Loucy (cell line): ENCODE measurements at regions not wholly inside any gene's neighbourhood (a gene's known extent, or its start where the extent isn't known, plus 50 kb on each side); places are given as distances from the start of the nearest gene placed in this dataset.

Experiments
- H2AFZ ChIP-seq: fragments of 200-600 bp; sonication (generic); 2 replicates; pipeline ENCODE4 v1.6.0; 2016; ENCODE audit warnings: antibody characterized with exemption, mild to moderate bottlenecking, low read length, moderate library complexity
- H3F3A ChIP-seq: fragments of 200-600 bp; 2 replicates; pipeline ENCODE4 v1.6.0; 2016; ENCODE audit warnings: antibody characterized with exemption, low read depth, mild to moderate bottlenecking
- H3K27me3 ChIP-seq: fragments of 200-600 bp; sonication (generic); 2 replicates; pipeline ENCODE4 v1.6.1; 2014; ENCODE audit warnings: low read length, mild to moderate bottlenecking; ENCODE audit not compliant: insufficient read depth, poor library complexity, severe bottlenecking
- H3K36me3 ChIP-seq: fragments of 200-600 bp; sonication (generic); 2 replicates; pipeline ENCODE4 v1.6.1; 2016; ENCODE audit warnings: low read length; ENCODE audit not compliant: insufficient read depth
- H3K4me1 ChIP-seq: fragments of 200-600 bp; sonication (generic); 2 replicates; pipeline ENCODE4 v1.5.1; 2014; ENCODE audit warnings: low read length, mild to moderate bottlenecking; ENCODE audit not compliant: insufficient read depth, poor library complexity, severe bottlenecking
- H3K4me2 ChIP-seq: fragments of 200-600 bp; sonication (generic); 2 replicates; pipeline ENCODE4 v1.6.0; 2014; ENCODE audit warnings: antibody characterized with exemption, low read length, low read depth, mild to moderate bottlenecking; ENCODE audit not compliant: poor library complexity, severe bottlenecking
- H3K4me3 ChIP-seq: fragments of 200-600 bp; sonication (generic); 2 replicates; pipeline ENCODE4 v1.5.1; 2014; ENCODE audit warnings: low read length, mild to moderate bottlenecking, mixed read lengths; ENCODE audit not compliant: poor library complexity, severe bottlenecking
- H3K79me2 ChIP-seq: fragments of 200-600 bp; sonication (generic); 2 replicates; pipeline ENCODE4 v1.6.1; 2014; ENCODE audit warnings: low read length; ENCODE audit not compliant: insufficient read depth
- H3K9ac ChIP-seq: fragments of 200-600 bp; sonication (generic); 2 replicates; pipeline ENCODE4 v1.6.0; 2014; ENCODE audit warnings: mild to moderate bottlenecking, low read depth, low read length, moderate library complexity; ENCODE audit not compliant: poor library complexity, severe bottlenecking
- H3K9me2 ChIP-seq: fragments of 200-600 bp; sonication (generic); replicated peaks from 2 replicates; pipeline ENCODE4 v1.6.1; 2016; ENCODE audit warnings: low read depth, low read length, mixed read lengths
- H3K9me3 ChIP-seq: fragments of 200-600 bp; sonication (generic); 2 replicates; pipeline ENCODE4 v1.6.1; 2014; ENCODE audit warnings: mild to moderate bottlenecking, antibody characterized with exemption, low read length, low read depth; ENCODE audit not compliant: insufficient read depth
- H4K20me1 ChIP-seq: fragments of 200-600 bp; sonication (generic); 2 replicates; pipeline ENCODE4 v1.6.0; 2014; ENCODE audit warnings: antibody characterized with exemption, low read length, mild to moderate bottlenecking; ENCODE audit not compliant: insufficient read depth, poor library complexity, severe bottlenecking
- EZH2phosphoT487 ChIP-seq: fragments of 200-600 bp; IDR thresholded peaks from 2 replicates; pipeline ENCODE4 v1.6.1; 2018; ENCODE audit warnings: antibody characterized with exemption, mild to moderate bottlenecking, moderate library complexity, borderline replicate concordance
- TF ChIP-seq, protein P1 (sequence below): fragments of 200-600 bp; sonication (generic); conservative IDR thresholded peaks from 2 replicates; pipeline ENCODE4 v1.5.1; 2014; ENCODE audit warnings: mild to moderate bottlenecking, antibody characterized with exemption, low read length

DNA sequence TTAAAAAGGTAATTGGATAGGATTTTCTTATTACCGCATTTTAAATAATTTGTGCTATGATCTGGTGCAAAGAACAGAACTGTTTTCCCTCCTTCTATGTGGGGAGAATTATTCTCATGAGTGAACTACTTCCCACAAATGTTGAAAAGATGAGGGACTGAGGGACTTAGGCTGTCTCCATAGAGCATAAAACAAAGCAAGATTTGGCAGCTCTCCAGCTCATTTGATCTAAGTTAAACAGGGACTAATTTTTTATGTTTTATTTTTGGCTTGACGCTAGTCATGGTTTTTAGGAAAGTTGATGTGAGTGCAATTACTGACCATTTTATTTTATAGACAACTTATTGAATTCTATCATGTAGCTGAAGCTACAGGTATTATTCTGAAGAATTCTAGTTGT, 362.3 kb downstream of the HLX start:
- no peaks in the 10 kb centered on the region for H3K4me1 ChIP-seq
- H3K9me2 ChIP-seq, result no peaks in the 10 kb centered on the region
- H4K20me1 ChIP-seq, result no peaks in the 10 kb centered on the region

DNA sequence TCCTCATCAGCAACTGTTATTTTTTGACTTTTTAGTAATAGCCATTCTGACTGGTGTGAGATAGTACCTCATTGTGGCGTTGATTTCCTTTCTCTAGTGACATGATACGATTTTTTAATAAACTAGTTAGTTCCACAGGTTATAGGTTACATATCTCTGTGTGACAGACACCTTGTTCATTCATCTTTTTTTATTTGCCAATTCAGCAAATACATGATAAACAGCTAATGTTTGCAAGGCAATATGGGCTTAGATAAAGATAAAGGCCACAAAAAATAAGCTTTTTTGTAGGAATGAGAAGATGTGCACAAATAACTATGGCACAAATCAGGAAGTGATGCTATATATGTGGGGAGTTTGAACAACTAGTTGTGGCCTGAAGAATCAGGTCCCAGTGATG, 366.8 kb downstream of the HLX start:
- no peaks in the 10 kb centered on the region for H3K79me2 ChIP-seq
- no peak for TF ChIP-seq EZH2phosphoT487
- TF ChIP-seq, protein P1, sequence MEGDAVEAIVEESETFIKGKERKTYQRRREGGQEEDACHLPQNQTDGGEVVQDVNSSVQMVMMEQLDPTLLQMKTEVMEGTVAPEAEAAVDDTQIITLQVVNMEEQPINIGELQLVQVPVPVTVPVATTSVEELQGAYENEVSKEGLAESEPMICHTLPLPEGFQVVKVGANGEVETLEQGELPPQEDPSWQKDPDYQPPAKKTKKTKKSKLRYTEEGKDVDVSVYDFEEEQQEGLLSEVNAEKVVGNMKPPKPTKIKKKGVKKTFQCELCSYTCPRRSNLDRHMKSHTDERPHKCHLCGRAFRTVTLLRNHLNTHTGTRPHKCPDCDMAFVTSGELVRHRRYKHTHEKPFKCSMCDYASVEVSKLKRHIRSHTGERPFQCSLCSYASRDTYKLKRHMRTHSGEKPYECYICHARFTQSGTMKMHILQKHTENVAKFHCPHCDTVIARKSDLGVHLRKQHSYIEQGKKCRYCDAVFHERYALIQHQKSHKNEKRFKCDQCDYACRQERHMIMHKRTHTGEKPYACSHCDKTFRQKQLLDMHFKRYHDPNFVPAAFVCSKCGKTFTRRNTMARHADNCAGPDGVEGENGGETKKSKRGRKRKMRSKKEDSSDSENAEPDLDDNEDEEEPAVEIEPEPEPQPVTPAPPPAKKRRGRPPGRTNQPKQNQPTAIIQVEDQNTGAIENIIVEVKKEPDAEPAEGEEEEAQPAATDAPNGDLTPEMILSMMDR, result no peak
- H4K20me1 ChIP-seq, result no peaks in the 10 kb centered on the region
- H3K4me2 ChIP-seq, result no peak overlapping the region
- H2AFZ ChIP-seq, result no peak overlapping the region
- no peak overlapping the region for H3K4me3 ChIP-seq
- H3K9me2 ChIP-seq, result no peaks in the 10 kb centered on the region
- H3K27me3 ChIP-seq, result no peaks in the 10 kb centered on the region
- no peaks in the 10 kb centered on the region for H3K36me3 ChIP-seq
- H3K9me3 ChIP-seq, result no peaks in the 10 kb centered on the region
- no peaks in the 10 kb centered on the region for H3K4me1 ChIP-seq
- H3K9ac ChIP-seq, result no peak overlapping the region
- H3F3A ChIP-seq, result no peaks in the 10 kb centered on the region

More for the DNA sequence above, 362.3 kb downstream of the HLX start:
- no peak overlapping the region for H2AFZ ChIP-seq
- H3K9me3 ChIP-seq, result no peaks in the 10 kb centered on the region
- H3K9ac ChIP-seq, result no peak overlapping the region
- H3K4me2 ChIP-seq, result no peak overlapping the region
- H3K4me3 ChIP-seq, result no peak overlapping the region
- H3K79me2 ChIP-seq, result no peaks in the 10 kb centered on the region
- TF ChIP-seq EZH2phosphoT487, result no peak
- TF ChIP-seq, protein P1, result no peak
- no peaks in the 10 kb centered on the region for H3K27me3 ChIP-seq
- no peaks in the 10 kb centered on the region for H3F3A ChIP-seq
- H3K36me3 ChIP-seq, result no peaks in the 10 kb centered on the region

DNA sequence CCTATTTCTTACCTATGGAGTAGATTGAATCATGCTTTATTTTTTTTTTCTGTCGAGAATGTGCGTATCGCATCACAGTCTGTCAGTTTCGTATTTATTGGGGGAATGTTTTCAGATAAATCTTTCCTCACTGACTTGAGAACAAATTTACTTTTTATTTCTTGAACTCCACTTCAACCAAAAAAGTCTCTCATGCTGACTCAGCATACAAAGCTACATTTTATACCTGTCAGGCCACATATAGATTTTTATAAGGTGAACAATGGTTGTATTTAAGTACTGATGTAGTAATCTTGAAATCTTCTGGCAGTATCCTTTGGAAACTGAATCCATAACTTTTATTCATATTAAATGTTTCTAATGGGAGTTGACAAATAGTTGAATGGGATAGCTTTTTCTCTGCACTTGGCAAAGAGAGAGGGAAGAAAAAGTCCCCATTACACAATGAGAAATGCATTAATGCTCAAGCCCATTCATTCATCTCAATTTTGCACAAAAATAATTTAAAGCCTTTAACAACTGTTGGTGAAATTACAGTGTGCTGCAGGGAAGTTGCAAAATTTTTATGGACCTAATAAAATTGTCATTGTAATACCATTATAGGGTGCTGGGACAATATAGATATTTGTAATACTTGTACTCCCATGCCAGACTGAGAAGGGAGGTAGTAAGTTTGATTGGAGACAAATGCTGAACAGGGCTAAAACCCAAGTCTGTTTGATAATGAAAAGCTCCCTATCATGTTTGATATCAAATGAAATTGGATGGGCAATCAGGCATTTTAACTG, 367.6 kb downstream of the HLX start:
- no peaks in the 10 kb centered on the region for H3K9me2 ChIP-seq
- H3K79me2 ChIP-seq, result no peaks in the 10 kb centered on the region
- no peaks in the 10 kb centered on the region for H3K27me3 ChIP-seq
- H3F3A ChIP-seq, result no peaks in the 10 kb centered on the region
- H3K9ac ChIP-seq, result no peak overlapping the region
- no peak overlapping the region for H3K4me3 ChIP-seq
- H3K4me1 ChIP-seq, result no peaks in the 10 kb centered on the region
- H2AFZ ChIP-seq, result no peak overlapping the region
- TF ChIP-seq, protein P1, result no peak
- TF ChIP-seq EZH2phosphoT487, result no peak
- no peaks in the 10 kb centered on the region for H3K36me3 ChIP-seq
- no peaks in the 10 kb centered on the region for H3K9me3 ChIP-seq
- H4K20me1 ChIP-seq, result no peaks in the 10 kb centered on the region
- H3K4me2 ChIP-seq, result no peak overlapping the region
